ENCODE measurements at regions not wholly inside any gene's neighbourhood (a gene's known extent, or its start where the extent isn't known, plus 50 kb on each side); places are given as distances from the start of the nearest gene placed in this dataset.
"Not testable (repeated sequence)": the region's sequence is repeated elsewhere in the genome, so short reads cannot be mapped to it uniquely, and the experiment has no call there.

GRCh38 chr4:149870008-149870407, 54.4 kb upstream of the IQCM start:
- DNase-seq = no peak

GRCh38 chr4:149881744-149882143, 66.1 kb upstream of the IQCM start:
- DNase-seq = no peak

GRCh38 chr4:149882251-149882650, 66.6 kb upstream of the IQCM start:
- DNase-seq = no peak

- no peak for DNase-seq
Observed at GRCh38 chr4:149884046-149884445, 68.4 kb upstream of the IQCM start.

GRCh38 chr4:149884529-149885181, 69.0 kb upstream of the IQCM start:
- DNase-seq = no peak

GRCh38 chr4:149885896-149886295, 70.3 kb upstream of the IQCM start:
- no peak for DNase-seq

GRCh38 chr4:149886786-149887490, 71.3 kb upstream of the IQCM start:
- DNase-seq = no peak

- no peak for DNase-seq
Observed at GRCh38 chr4:149889991-149890390, 74.3 kb upstream of the IQCM start.

GRCh38 chr4:149890531-149890930, 74.9 kb upstream of the IQCM start:
- DNase-seq = no peak

GRCh38 chr4:149891426-149891825, 75.8 kb upstream of the IQCM start:
- DNase-seq = no peak

GRCh38 chr4:149896432-149896831, 80.8 kb upstream of the IQCM start:
- DNase-seq = no peak

GRCh38 chr4:149897783-149898182, 82.1 kb upstream of the IQCM start:
- no peak for DNase-seq

- no peak for DNase-seq
Observed at GRCh38 chr4:149901128-149901527, 85.5 kb upstream of the IQCM start.

- DNase-seq = no peak
Observed at GRCh38 chr4:149902242-149902641, 86.6 kb upstream of the IQCM start.

- DNase-seq = no peak
Observed at GRCh38 chr4:149910177-149910576, 94.5 kb upstream of the IQCM start.

GRCh38 chr4:149910604-149911350, 95.1 kb upstream of the IQCM start:
- no peak for DNase-seq

GRCh38 chr4:149911354-149911753, 95.7 kb upstream of the IQCM start:
- no peak for DNase-seq

GRCh38 chr4:149912000-149912399, 96.4 kb upstream of the IQCM start:
- DNase-seq = no peak

- no peak for DNase-seq
Observed at GRCh38 chr4:149914119-149915115, 98.8 kb upstream of the IQCM start.

GRCh38 chr4:149915735-149916134, 100.1 kb upstream of the IQCM start:
- DNase-seq = not testable (repeated sequence)

GRCh38 chr4:149923736-149924135, 108.1 kb upstream of the IQCM start:
- DNase-seq = no peak

- DNase-seq = no peak
Observed at GRCh38 chr4:149927514-149927913, 111.9 kb upstream of the IQCM start.

- DNase-seq = no peak
Observed at GRCh38 chr4:149928507-149928906, 112.9 kb upstream of the IQCM start.

All from activated naive CD4-positive, alpha-beta T cell (primary cell).